Skeletal muscle satellite cell (primary cell): ENCODE measurements at regions not wholly inside any gene's neighbourhood (a gene's known extent, or its start where the extent isn't known, plus 50 kb on each side); places are given as distances from the start of the nearest gene placed in this dataset.

Source experiments
- H3K27me3 ChIP-seq: 2 replicates; pipeline ENCODE4 v1.7.0; 2013; ENCODE audit warnings: low read length; ENCODE audit not compliant: control insufficient read depth, insufficient read depth
- H3K36me3 ChIP-seq: 2 replicates; pipeline ENCODE4 v1.7.0; 2013; ENCODE audit warnings: mild to moderate bottlenecking, control low read depth, low read length; ENCODE audit not compliant: insufficient read depth
- H3K4me1 ChIP-seq: 2 replicates; pipeline ENCODE4 v1.7.0; 2013; ENCODE audit warnings: low read length; ENCODE audit not compliant: control insufficient read depth, insufficient read depth
- H3K4me2 ChIP-seq: 2 replicates; pipeline ENCODE4 v1.7.0; 2013; ENCODE audit warnings: mild to moderate bottlenecking, low read length
- H3K4me3 ChIP-seq: 2 replicates; pipeline ENCODE4 v1.7.0; 2013; ENCODE audit warnings: low read length
- H3K9ac ChIP-seq: 2 replicates; pipeline ENCODE4 v1.7.0; 2013; ENCODE audit warnings: mild to moderate bottlenecking, low read depth, low read length, moderate library complexity
- H3K9me3 ChIP-seq: replicated peaks from 2 replicates; pipeline ENCODE4 v1.7.0; 2013; ENCODE audit warnings: mild to moderate bottlenecking, control low read depth, low read length

GRCh38 chr3:53948174-53948573, 56.5 kb upstream of the SELENOK start:
- H3K27me3 ChIP-seq = peaks cover 3% of the 10 kb centered on the region
- H3K9ac ChIP-seq = no peak overlapping the region
- no peaks in the 10 kb centered on the region for H3K9me3 ChIP-seq
- no peaks in the 10 kb centered on the region for H3K36me3 ChIP-seq
- no peak overlapping the region for H3K4me3 ChIP-seq
- no peaks in the 10 kb centered on the region for H3K4me1 ChIP-seq
- H3K4me2 ChIP-seq = no peak overlapping the region

GRCh38 chr3:53944028-53944427, 52.4 kb upstream of the SELENOK start:
- Histone ChIP-seq H3K36me3 (no peaks in the 10 kb centered on the region), H3K27me3 (no peaks in the 10 kb centered on the region), H3K9me3 (no peaks in the 10 kb centered on the region), H3K4me1 (peaks cover 6% of the 10 kb centered on the region), H3K4me2 (no peak overlapping the region), H3K9ac (no peak overlapping the region), H3K4me3 (no peak overlapping the region)

- H3K36me3 ChIP-seq = no peaks in the 10 kb centered on the region
- no peaks in the 10 kb centered on the region for H3K9me3 ChIP-seq
- no peaks in the 10 kb centered on the region for H3K27me3 ChIP-seq
- peaks cover 6% of the 10 kb centered on the region for H3K4me1 ChIP-seq
- H3K4me2 ChIP-seq = no peak overlapping the region
- peak overlapping the region; percentile 23 for H3K9ac ChIP-seq
- H3K4me3 ChIP-seq = no peak overlapping the region
Measured at GRCh38 chr3:53941950-53942349, 50.3 kb upstream of the SELENOK start.
